ENCODE measurements at regions not wholly inside any gene's neighbourhood (a gene's known extent, or its start where the extent isn't known, plus 50 kb on each side); places are given as distances from the start of the nearest gene placed in this dataset.

GRCh38 chr11:119982517-119983239, 155.2 kb downstream of the TRIM29 start:
- DNase-seq, result no peak

GRCh38 chr11:119980431-119980830, 157.5 kb downstream of the TRIM29 start:
- no peak for DNase-seq

GRCh38 chr11:119979701-119980100, 158.2 kb downstream of the TRIM29 start:
- DNase-seq, result no peak

GRCh38 chr11:119978696-119979095, 159.2 kb downstream of the TRIM29 start:
- no peak for DNase-seq

- no peak for DNase-seq
Measured at GRCh38 chr11:119977881-119978280, 160.0 kb downstream of the TRIM29 start.

- no peak for DNase-seq
Measured at GRCh38 chr11:119977561-119977860, 160.4 kb downstream of the TRIM29 start.

GRCh38 chr11:119976805-119977560, 160.9 kb downstream of the TRIM29 start:
- no peak for DNase-seq

- DNase-seq, result no peak
Measured at GRCh38 chr11:119975561-119976152, 162.3 kb downstream of the TRIM29 start.

- no peak for DNase-seq
Measured at GRCh38 chr11:119974467-119974866, 163.4 kb downstream of the TRIM29 start.

- DNase-seq, result no peak
Measured at GRCh38 chr11:119974051-119974450, 163.9 kb downstream of the TRIM29 start.

GRCh38 chr11:119972281-119972680, 165.6 kb downstream of the TRIM29 start:
- no peak for DNase-seq

- no peak for DNase-seq
Measured at GRCh38 chr11:119970555-119971304, 167.2 kb downstream of the TRIM29 start.

- no peak for DNase-seq
Measured at GRCh38 chr11:119964136-119965025, 173.5 kb downstream of the TRIM29 start.

GRCh38 chr11:119957951-119958350, 180.0 kb downstream of the TRIM29 start:
- DNase-seq, result no peak

- no peak for DNase-seq
Measured at GRCh38 chr11:119952441-119952840, 185.5 kb downstream of the TRIM29 start.

GRCh38 chr11:119943298-119943655, 194.6 kb downstream of the TRIM29 start:
- no peak for DNase-seq

- DNase-seq, result no peak
Measured at GRCh38 chr11:119942583-119943297, 195.2 kb downstream of the TRIM29 start.

GRCh38 chr11:119941636-119942411, 196.1 kb downstream of the TRIM29 start:
- peak; percentile 12 for DNase-seq

- DNase-seq, result no peak
Measured at GRCh38 chr11:119941171-119941570, 196.7 kb downstream of the TRIM29 start.

- no peak for DNase-seq
Measured at GRCh38 chr11:119940401-119940976, 197.4 kb downstream of the TRIM29 start.
